ENCODE measurements at regions not wholly inside any gene's neighbourhood (a gene's known extent, or its start where the extent isn't known, plus 50 kb on each side); places are given as distances from the start of the nearest gene placed in this dataset.
"Not testable (repeated sequence)": the region's sequence is repeated elsewhere in the genome, so short reads cannot be mapped to it uniquely, and the experiment has no call there.

- H3K36me3 Mint-ChIP-seq, H3K27me3 Mint-ChIP-seq, H3K4me1 Mint-ChIP-seq, H3K4me3 Mint-ChIP-seq, H3K27ac Mint-ChIP-seq, H3K9me3 Mint-ChIP-seq, DNase-seq: not testable (repeated sequence)
Measured at GRCh38 chr15:24260854-24261253, 414.7 kb upstream of the NPAP1 start.

- H3K4me3 Mint-ChIP-seq, H3K9me3 Mint-ChIP-seq, H3K36me3 Mint-ChIP-seq, H3K27me3 Mint-ChIP-seq, H3K4me1 Mint-ChIP-seq, H3K27ac Mint-ChIP-seq, DNase-seq: not testable (repeated sequence)
Measured at GRCh38 chr15:24268536-24269165, 406.9 kb upstream of the NPAP1 start.

GRCh38 chr15:24269166-24269571 lies 406.4 kb upstream of the NPAP1 start:
- Mint-ChIP-seq H3K4me3 (no peak overlapping the region), H3K27me3 (no peaks in the 10 kb centered on the region), H3K27ac (no peak overlapping the region), H3K9me3 (peaks cover 3% of the 10 kb centered on the region), H3K4me1 (no peaks in the 10 kb centered on the region), H3K36me3 (no peaks in the 10 kb centered on the region)
- DNase-seq: no peak

- Mint-ChIP-seq H3K27ac (no peak overlapping the region), H3K4me1 (no peaks in the 10 kb centered on the region), H3K9me3 (peaks cover 3% of the 10 kb centered on the region), H3K27me3 (no peaks in the 10 kb centered on the region), H3K36me3 (no peaks in the 10 kb centered on the region), H3K4me3 (no peak overlapping the region)
- no peak for DNase-seq
Measured at GRCh38 chr15:24269923-24270322, 405.7 kb upstream of the NPAP1 start.

GRCh38 chr15:24271496-24272244 lies 403.9 kb upstream of the NPAP1 start:
- not testable (repeated sequence) for H3K4me1 Mint-ChIP-seq, H3K36me3 Mint-ChIP-seq

GRCh38 chr15:24292837-24293236 lies 382.7 kb upstream of the NPAP1 start:
- H3K4me3 Mint-ChIP-seq: no peak overlapping the region
- no peaks in the 10 kb centered on the region for H3K4me1 Mint-ChIP-seq
- no peak for DNase-seq
- H3K27me3 Mint-ChIP-seq: no peaks in the 10 kb centered on the region
- H3K27ac Mint-ChIP-seq: no peak overlapping the region
- H3K9me3 Mint-ChIP-seq: no peaks in the 10 kb centered on the region
- no peaks in the 10 kb centered on the region for H3K36me3 Mint-ChIP-seq

More at GRCh38 chr15:24271496-24272244, 403.9 kb upstream of the NPAP1 start:
- H3K9me3 Mint-ChIP-seq, H3K27ac Mint-ChIP-seq, H3K27me3 Mint-ChIP-seq, H3K4me3 Mint-ChIP-seq, DNase-seq: not testable (repeated sequence)

GRCh38 chr15:24300804-24301368 lies 374.7 kb upstream of the NPAP1 start:
- not testable (repeated sequence) for H3K27me3 Mint-ChIP-seq, H3K9me3 Mint-ChIP-seq, H3K4me1 Mint-ChIP-seq, DNase-seq, H3K36me3 Mint-ChIP-seq, H3K27ac Mint-ChIP-seq, H3K4me3 Mint-ChIP-seq

GRCh38 chr15:24301999-24302398 lies 373.6 kb upstream of the NPAP1 start:
- H3K9me3 Mint-ChIP-seq: not testable (repeated sequence)

GRCh38 chr15:24304747-24305146 lies 370.8 kb upstream of the NPAP1 start:
- not testable (repeated sequence) for DNase-seq

More at GRCh38 chr15:24301999-24302398, 373.6 kb upstream of the NPAP1 start:
- DNase-seq, H3K36me3 Mint-ChIP-seq, H3K27ac Mint-ChIP-seq, H3K27me3 Mint-ChIP-seq, H3K4me3 Mint-ChIP-seq, H3K4me1 Mint-ChIP-seq: not testable (repeated sequence)

GRCh38 chr15:24305643-24306042 lies 369.9 kb upstream of the NPAP1 start:
- H3K4me1 Mint-ChIP-seq, H3K27ac Mint-ChIP-seq, H3K4me3 Mint-ChIP-seq, H3K9me3 Mint-ChIP-seq, H3K27me3 Mint-ChIP-seq, H3K36me3 Mint-ChIP-seq, DNase-seq: not testable (repeated sequence)

More at GRCh38 chr15:24304747-24305146, 370.8 kb upstream of the NPAP1 start:
- not testable (repeated sequence) for H3K36me3 Mint-ChIP-seq, H3K27ac Mint-ChIP-seq, H3K27me3 Mint-ChIP-seq, H3K4me3 Mint-ChIP-seq, H3K4me1 Mint-ChIP-seq, H3K9me3 Mint-ChIP-seq

- not testable (repeated sequence) for H3K36me3 Mint-ChIP-seq, DNase-seq, H3K27ac Mint-ChIP-seq, H3K4me1 Mint-ChIP-seq, H3K9me3 Mint-ChIP-seq, H3K4me3 Mint-ChIP-seq, H3K27me3 Mint-ChIP-seq
Measured at GRCh38 chr15:24309700-24310099, 365.9 kb upstream of the NPAP1 start.

GRCh38 chr15:24311692-24312091 lies 363.9 kb upstream of the NPAP1 start:
- H3K36me3 Mint-ChIP-seq, H3K9me3 Mint-ChIP-seq, H3K4me3 Mint-ChIP-seq, H3K27me3 Mint-ChIP-seq, H3K27ac Mint-ChIP-seq, H3K4me1 Mint-ChIP-seq, DNase-seq: not testable (repeated sequence)

GRCh38 chr15:24316326-24316725 lies 359.2 kb upstream of the NPAP1 start:
- H3K27ac Mint-ChIP-seq, H3K9me3 Mint-ChIP-seq, H3K27me3 Mint-ChIP-seq, DNase-seq, H3K4me1 Mint-ChIP-seq, H3K4me3 Mint-ChIP-seq, H3K36me3 Mint-ChIP-seq: not testable (repeated sequence)

GRCh38 chr15:24318981-24319380 lies 356.6 kb upstream of the NPAP1 start:
- Mint-ChIP-seq H3K27me3 (no peaks in the 10 kb centered on the region), H3K4me3 (no peak overlapping the region), H3K27ac (no peak overlapping the region), H3K36me3 (no peaks in the 10 kb centered on the region), H3K4me1 (no peaks in the 10 kb centered on the region), H3K9me3 (peaks cover 1% of the 10 kb centered on the region)
- no peak for DNase-seq

GRCh38 chr15:24324096-24324495 lies 351.5 kb upstream of the NPAP1 start:
- H3K36me3 Mint-ChIP-seq, H3K27me3 Mint-ChIP-seq, H3K4me1 Mint-ChIP-seq, H3K9me3 Mint-ChIP-seq, H3K27ac Mint-ChIP-seq, DNase-seq, H3K4me3 Mint-ChIP-seq: not testable (repeated sequence)

- H3K4me3 Mint-ChIP-seq, H3K4me1 Mint-ChIP-seq, H3K27me3 Mint-ChIP-seq, H3K9me3 Mint-ChIP-seq, H3K36me3 Mint-ChIP-seq, H3K27ac Mint-ChIP-seq, DNase-seq: not testable (repeated sequence)
Measured at GRCh38 chr15:24326513-24326912, 349.1 kb upstream of the NPAP1 start.
